ENCODE measurements at regions not wholly inside any gene's neighbourhood (a gene's known extent, or its start where the extent isn't known, plus 50 kb on each side); places are given as distances from the start of the nearest gene placed in this dataset.

DNA sequence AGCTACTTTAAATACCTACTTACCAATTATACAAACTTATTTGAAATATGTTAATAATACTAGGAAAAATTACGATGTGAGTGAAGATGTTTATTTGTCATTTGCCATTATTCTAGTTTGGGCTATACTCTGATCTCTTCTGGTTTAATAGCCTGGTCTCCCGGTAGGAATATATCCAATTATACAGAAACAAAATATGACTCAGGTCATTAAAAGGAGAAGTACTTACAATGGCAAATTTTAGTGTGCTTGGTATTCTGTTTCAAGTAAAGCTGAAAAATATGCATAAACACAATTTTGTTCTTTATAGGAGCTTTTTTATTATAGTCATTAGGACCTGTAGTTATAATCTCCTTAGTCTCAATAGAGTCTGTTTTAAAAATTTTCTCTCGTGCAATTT is 176.8 kb downstream of the SLCO4C1 start:
- no peaks in the 10 kb centered on the region for H3K9me2 ChIP-seq (replicated peaks; ENCODE audit: control insufficient read depth, low read length)
- H3K4me3 ChIP-seq (ENCODE audit: low read length): no peak overlapping the region
- H3K79me2 ChIP-seq (ENCODE audit: control insufficient read depth, low read length): no peaks in the 10 kb centered on the region
- H3F3A ChIP-seq (ENCODE audit: control insufficient read depth, insufficient read depth): no peaks in the 10 kb centered on the region
- TF ChIP-seq CTCF (IDR thresholded peaks at IDR 0.05; ENCODE audit: low read depth, low read length, poor library complexity, severe bottlenecking): no peak
- TF ChIP-seq EZH2phosphoT487 (IDR thresholded peaks at IDR 0.05; ENCODE audit: borderline replicate concordance, low read length): no peak
- H3K4me1 ChIP-seq (ENCODE audit: control insufficient read depth, low read length): no peaks in the 10 kb centered on the region
- H3K36me3 ChIP-seq (ENCODE audit: control insufficient read depth, low read length): no peaks in the 10 kb centered on the region
- peaks cover 2% of the 10 kb centered on the region; the same call in 1 of the 2 replicates for H3K9me3 ChIP-seq (ENCODE audit: control insufficient read depth, insufficient read depth, low read length)
- no peak overlapping the region for H3K4me2 ChIP-seq (ENCODE audit: low read length)
- H3K27me3 ChIP-seq (ENCODE audit: control insufficient read depth, low read length): no peaks in the 10 kb centered on the region
- H3K27ac ChIP-seq (ENCODE audit: low read depth, low read length): no peak overlapping the region
- no peaks in the 10 kb centered on the region for H4K20me1 ChIP-seq (ENCODE audit: control insufficient read depth, insufficient read depth, low read depth, low read length)

GRCh38 chr5:102115736-102116135 is 180.3 kb downstream of the SLCO4C1 start:
- TF ChIP-seq CTCF (IDR thresholded peaks at IDR 0.05; ENCODE audit: low read depth, low read length, poor library complexity, severe bottlenecking) (no peak), EZH2phosphoT487 (IDR thresholded peaks at IDR 0.05; ENCODE audit: borderline replicate concordance, low read length) (no peak)
- H3F3A ChIP-seq (ENCODE audit: control insufficient read depth, insufficient read depth): no peaks in the 10 kb centered on the region

DNA sequence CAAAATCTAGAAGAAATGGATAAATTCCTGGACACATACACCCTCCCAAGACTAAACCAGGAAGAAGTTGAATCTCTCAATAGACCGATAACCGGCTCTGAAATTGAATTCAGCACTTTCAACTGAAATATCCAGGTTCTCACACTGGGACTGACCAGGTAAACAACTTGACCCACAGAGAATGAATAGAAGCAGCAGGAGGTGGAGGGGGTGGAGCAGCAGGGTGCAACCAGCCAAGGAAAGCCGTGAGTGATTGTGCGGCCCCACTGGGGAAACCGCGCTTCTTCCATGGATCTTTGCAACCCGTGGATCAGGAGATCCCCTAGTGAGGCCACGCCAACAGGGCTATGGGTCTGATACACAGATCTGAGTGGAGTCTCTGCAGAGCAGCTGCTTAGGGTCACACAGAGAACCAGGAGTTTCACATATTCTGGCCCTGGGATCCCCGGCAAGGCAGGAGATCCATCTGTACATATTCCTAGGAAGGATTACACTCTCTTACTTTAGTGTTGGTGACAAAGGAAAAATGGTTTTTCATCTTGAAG is 181.5 kb downstream of the SLCO4C1 start:
- Histone ChIP-seq H3K27ac (ENCODE audit: low read depth, low read length) (no peak overlapping the region), H3F3A (ENCODE audit: control insufficient read depth, insufficient read depth) (no peaks in the 10 kb centered on the region), H3K4me1 (ENCODE audit: control insufficient read depth, low read length) (no peaks in the 10 kb centered on the region), H4K20me1 (ENCODE audit: control insufficient read depth, insufficient read depth, low read depth, low read length) (no peaks in the 10 kb centered on the region), H3K9me3 (ENCODE audit: control insufficient read depth, insufficient read depth, low read length) (peaks cover 2% of the 10 kb centered on the region; the same call in 1 of the 2 replicates), H3K4me2 (ENCODE audit: low read length) (no peak overlapping the region), H3K9me2 (replicated peaks; ENCODE audit: control insufficient read depth, low read length) (no peaks in the 10 kb centered on the region), H3K4me3 (ENCODE audit: low read length) (no peak overlapping the region), H3K36me3 (ENCODE audit: control insufficient read depth, low read length) (no peaks in the 10 kb centered on the region), H3K79me2 (ENCODE audit: control insufficient read depth, low read length) (no peaks in the 10 kb centered on the region), H3K27me3 (ENCODE audit: control insufficient read depth, low read length) (no peaks in the 10 kb centered on the region)
- TF ChIP-seq EZH2phosphoT487 (IDR thresholded peaks at IDR 0.05; ENCODE audit: borderline replicate concordance, low read length) (no peak), CTCF (IDR thresholded peaks at IDR 0.05; ENCODE audit: low read depth, low read length, poor library complexity, severe bottlenecking) (no peak)

More at GRCh38 chr5:102115736-102116135, 180.3 kb downstream of the SLCO4C1 start:
- Histone ChIP-seq H3K27ac (ENCODE audit: low read depth, low read length) (no peak overlapping the region), H4K20me1 (ENCODE audit: control insufficient read depth, insufficient read depth, low read depth, low read length) (no peaks in the 10 kb centered on the region), H3K36me3 (ENCODE audit: control insufficient read depth, low read length) (no peaks in the 10 kb centered on the region), H3K4me2 (ENCODE audit: low read length) (no peak overlapping the region), H3K4me1 (ENCODE audit: control insufficient read depth, low read length) (no peaks in the 10 kb centered on the region), H3K27me3 (ENCODE audit: control insufficient read depth, low read length) (no peaks in the 10 kb centered on the region), H3K9me2 (replicated peaks; ENCODE audit: control insufficient read depth, low read length) (no peaks in the 10 kb centered on the region), H3K79me2 (ENCODE audit: control insufficient read depth, low read length) (no peaks in the 10 kb centered on the region), H3K9me3 (ENCODE audit: control insufficient read depth, insufficient read depth, low read length) (peaks cover 2% of the 10 kb centered on the region; the same call in 1 of the 2 replicates), H3K4me3 (ENCODE audit: low read length) (no peak overlapping the region)

Data from DOHH2 (cell line).